GM12878 (cell line): ENCODE measurements at regions not wholly inside any gene's neighbourhood (a gene's known extent, or its start where the extent isn't known, plus 50 kb on each side); places are given as distances from the start of the nearest gene placed in this dataset.

Experiments used
- ATAC-seq: fragments of 200-7000 bp; cut with Tn5 transposase; 3 replicates; pipeline ENCODE4 v1.9.1; 2020; ENCODE audit warnings: mild to moderate bottlenecking, moderate library complexity
- BruUV-seq: library from RNA; stranded (reverse); fragments of 400-500 nt; replicated peaks from 2 replicates; lab custom pipeline; 2021; lab: Mats Ljungman, UMichigan
- CTCF ChIA-PET: fragments of 300-600 bp; sonication (Branson Sonifier 250); formaldehyde crosslinking; extraction: SDS; loops from one replicate; lab custom pipeline; 2021; ENCODE audit warnings: inconsistent platforms; lab: Yijun Ruan, JAX
- POLR2A ChIA-PET: fragments of 350-600 bp; formaldehyde crosslinking; extraction: SDS; loops from one replicate; lab custom pipeline; 2021; ENCODE audit warnings: inconsistent platforms; lab: Charles Lee
- RAD21 ChIA-PET: fragments of 300-600 bp; sonication (Branson Sonifier 250); formaldehyde crosslinking; loops from one replicate; lab custom pipeline; 2023; ENCODE audit warnings: antibody characterized with exemption; ENCODE audit not compliant: unreplicated experiment; lab: Charles Lee
- SMC1A ChIA-PET: fragments of 300-600 bp; sonication (Branson Sonifier 250); formaldehyde crosslinking; loops from one replicate; lab custom pipeline; 2023; ENCODE audit not compliant: unreplicated experiment, uncharacterized antibody; lab: Charles Lee
- DNase-seq: peaks from one replicate; pipeline ENCODE4 v3.0.0-alpha.2; 2011; ENCODE audit warnings: low read depth, low spot score
- FAIRE-seq: peaks from 3 replicates; lab custom pipeline; 2011; peaks lifted over from hg19 to GRCh38; lab: Jason Lieb, UNC
- H2AFZ ChIP-seq: 2 replicates; pipeline ENCODE4 v1.6.0; 2011; ENCODE audit warnings: low read depth, low read length, control low read depth; ENCODE audit not compliant: control insufficient read depth
- H3K27ac ChIP-seq: 2 replicates; pipeline ENCODE4 v1.5.1; 2011; ENCODE audit warnings: control low read depth; ENCODE audit not compliant: control insufficient read depth, insufficient read depth
- H3K27me3 ChIP-seq, 2 experiments: replicated peaks in 1 of 2; 2 replicates each; pipeline versions ENCODE4 v1.6.0 to v1.6.1; 2011; ENCODE audit warnings: low read length in 1 of 2; ENCODE audit not compliant: control insufficient read depth in 2 of 2, insufficient read depth in 2 of 2
- H3K36me3 ChIP-seq, 2 experiments: 2 replicates each; pipeline ENCODE4 v1.5.1; 2011; ENCODE audit warnings: low read length in 1 of 2; ENCODE audit not compliant: control insufficient read depth in 2 of 2, insufficient read depth in 2 of 2
- H3K4me1 ChIP-seq: 2 replicates; pipeline ENCODE4 v1.6.1; 2011; ENCODE audit warnings: mild to moderate bottlenecking, low read length, moderate library complexity, mixed read lengths; ENCODE audit not compliant: control insufficient read depth, insufficient read depth
- H3K4me2 ChIP-seq: 2 replicates; pipeline ENCODE4 v1.6.0; 2011; ENCODE audit warnings: control low read depth; ENCODE audit not compliant: control insufficient read depth, insufficient read depth
- H3K4me3 ChIP-seq: fragments of 200-600 bp; sonication (generic); 2 replicates; pipeline ENCODE4 v1.5.1; 2016
- H3K79me2 ChIP-seq: 2 replicates; pipeline ENCODE4 v1.6.0; 2011; ENCODE audit warnings: low read length; ENCODE audit not compliant: control insufficient read depth, insufficient read depth
- H3K9ac ChIP-seq: 2 replicates; pipeline ENCODE4 v1.8.0; 2011; ENCODE audit warnings: low read length, control low read depth, mixed read lengths; ENCODE audit not compliant: control insufficient read depth, insufficient read depth
- H3K9me3 ChIP-seq: replicated peaks from 3 replicates; pipeline ENCODE4 v1.5.1; 2011; ENCODE audit warnings: mild to moderate bottlenecking, low read length; ENCODE audit not compliant: control insufficient read depth, insufficient read depth
- H4K20me1 ChIP-seq: 2 replicates; pipeline ENCODE4 v1.6.0; 2011; ENCODE audit not compliant: control insufficient read depth, insufficient read depth
- BCLAF1 ChIP-seq: fragments of 450-650 bp; IDR thresholded peaks from 2 replicates; pipeline ENCODE4 v1.6.1; 2017; ENCODE audit warnings: antibody characterized with exemption, mild to moderate bottlenecking, moderate library complexity
- CHD4 ChIP-seq: fragments of 200-600 bp; sonication (generic); IDR thresholded peaks from 2 replicates; pipeline ENCODE4 v1.6.1; 2016; ENCODE audit warnings: mild to moderate bottlenecking
- LARP7 ChIP-seq: fragments of 450-650 bp; IDR thresholded peaks from 2 replicates; pipeline ENCODE4 v1.6.1; 2017; ENCODE audit warnings: mild to moderate bottlenecking
- MEF2B ChIP-seq: fragments of 450-650 bp; IDR thresholded peaks from 2 replicates; pipeline ENCODE4 v1.6.1; 2018; ENCODE audit warnings: mild to moderate bottlenecking, moderate library complexity; ENCODE audit not compliant: partially characterized antibody, poor library complexity, severe bottlenecking
- NFXL1 ChIP-seq: fragments of 450-650 bp; IDR thresholded peaks from 2 replicates; pipeline ENCODE4 v1.6.1; 2017; ENCODE audit warnings: antibody characterized with exemption, mild to moderate bottlenecking, borderline replicate concordance
- NKRF ChIP-seq: fragments of 450-650 bp; conservative IDR thresholded peaks from 2 replicates; pipeline ENCODE4 v1.6.1; 2017; ENCODE audit warnings: mild to moderate bottlenecking, moderate library complexity
- NR2F1 ChIP-seq: fragments of 450-650 bp; conservative IDR thresholded peaks from 2 replicates; pipeline ENCODE4 v1.6.1; 2017; ENCODE audit warnings: mild to moderate bottlenecking
- PAX5 ChIP-seq: IDR thresholded peaks from 2 replicates; pipeline ENCODE4 v1.6.1; 2011; ENCODE audit warnings: low read depth, low read length, borderline replicate concordance
- POLR2A ChIP-seq: IDR thresholded peaks from 2 replicates; pipeline ENCODE4 v1.6.1; 2011; ENCODE audit warnings: low read depth, mild to moderate bottlenecking, low read length
- POLR2AphosphoS2 ChIP-seq: IDR thresholded peaks from 2 replicates; pipeline ENCODE4 v1.6.1; 2011; ENCODE audit warnings: low read depth, mild to moderate bottlenecking, low read length, improper control_type of control experiment, moderate library complexity
- RBBP5 ChIP-seq: fragments of 200-600 bp; sonication (generic); conservative IDR thresholded peaks from 2 replicates; pipeline ENCODE4 v1.6.1; 2016
- ZSCAN29 ChIP-seq: fragments of 450-650 bp; IDR thresholded peaks from 2 replicates; pipeline ENCODE4 v1.6.1; 2017; ENCODE audit warnings: mild to moderate bottlenecking, moderate library complexity
- WGBS: methylation state at CpG from one replicate; pipeline ENCODE4 v1.1.6; 2016; ENCODE audit warnings: low lambda C conversion rate; ENCODE audit not compliant: insufficient replicate concordance, insufficient coverage; ENCODE audit errors: missing lambda C conversion rate; 5-methylcytosine and 5-hydroxymethylcytosine counted together
- in situ Hi-C: fragments of 300-500 bp; cut with MboI; formaldehyde crosslinking; loops from 9 replicates; pipeline ENCODE4 v1.14.3; 2018; ENCODE audit warnings: mixed read lengths
- intact Hi-C: fragments of 100-400 bp; cut with micrococcal nuclease; formaldehyde crosslinking; loops from one replicate; pipeline ENCODE4 v1.14.2; 2022; ENCODE audit not compliant: unreplicated experiment

GRCh38 chr13:74009100-74009668 lies 125.0 kb downstream of the KLF12 start:
- H3K9me3 ChIP-seq: no peaks in the 10 kb centered on the region
- in situ Hi-C loops: no loop called here
- H2AFZ ChIP-seq: no peak overlapping the region
- SMC1A ChIA-PET: interaction anchor here (0.8 to 2.7 kb wide), 5 partner anchors 9 to 172 kb away, joined by 3 to 9 read pairs (median 6); no protein-coding TSS in a partner anchor
- H3K36me3 ChIP-seq: no peaks in the 10 kb centered on the region
- H3K9ac ChIP-seq: no peak overlapping the region
- no peak overlapping the region for H3K4me2 ChIP-seq
- CTCF ChIA-PET: no interaction called here
- H3K27ac ChIP-seq: no peak overlapping the region
- ATAC-seq (no peak), DNase-seq (no peak), FAIRE-seq (no peak)
- no TSS peak for BruUV-seq
- no peaks in the 10 kb centered on the region for H4K20me1 ChIP-seq
- H3K79me2 ChIP-seq: no peaks in the 10 kb centered on the region
- no peaks in the 10 kb centered on the region for H3K27me3 ChIP-seq
- RAD21 ChIA-PET: no interaction called here
- no peak for TF ChIP-seq NKRF
- TF ChIP-seq ZSCAN29: no peak
- TF ChIP-seq BCLAF1: no peak
- TF ChIP-seq CHD4: no peak
- no peak for TF ChIP-seq NR2F1
- no peak for TF ChIP-seq MEF2B
- no peak for TF ChIP-seq RBBP5
- TF ChIP-seq NFXL1: no peak
- TF ChIP-seq PAX5: no peak
- TF ChIP-seq LARP7: no peak
- no peak for TF ChIP-seq POLR2A
- TF ChIP-seq POLR2AphosphoS2: no peak
- no peak overlapping the region for H3K4me3 ChIP-seq
- POLR2A ChIA-PET: no interaction called here
- WGBS: 97% methylated on average over 4 of the region's 4 CpGs
- intact Hi-C loops: no loop called here
- H3K4me1 ChIP-seq: no peaks in the 10 kb centered on the region
